GM21825 (cell line): ENCODE measurements at regions not wholly inside any gene's neighbourhood (a gene's known extent, or its start where the extent isn't known, plus 50 kb on each side); places are given as distances from the start of the nearest gene placed in this dataset.
"Not testable (repeated sequence)": the region's sequence is repeated elsewhere in the genome, so short reads cannot be mapped to it uniquely, and the experiment has no call there.

Source experiments
- ATAC-seq: cut with Tn5 transposase; IDR thresholded peaks from one replicate; pipeline ENCODE4 v1.9.1; 2021; ENCODE audit warnings: mild to moderate bottlenecking, moderate library complexity; ENCODE audit not compliant: unreplicated experiment

DNA sequence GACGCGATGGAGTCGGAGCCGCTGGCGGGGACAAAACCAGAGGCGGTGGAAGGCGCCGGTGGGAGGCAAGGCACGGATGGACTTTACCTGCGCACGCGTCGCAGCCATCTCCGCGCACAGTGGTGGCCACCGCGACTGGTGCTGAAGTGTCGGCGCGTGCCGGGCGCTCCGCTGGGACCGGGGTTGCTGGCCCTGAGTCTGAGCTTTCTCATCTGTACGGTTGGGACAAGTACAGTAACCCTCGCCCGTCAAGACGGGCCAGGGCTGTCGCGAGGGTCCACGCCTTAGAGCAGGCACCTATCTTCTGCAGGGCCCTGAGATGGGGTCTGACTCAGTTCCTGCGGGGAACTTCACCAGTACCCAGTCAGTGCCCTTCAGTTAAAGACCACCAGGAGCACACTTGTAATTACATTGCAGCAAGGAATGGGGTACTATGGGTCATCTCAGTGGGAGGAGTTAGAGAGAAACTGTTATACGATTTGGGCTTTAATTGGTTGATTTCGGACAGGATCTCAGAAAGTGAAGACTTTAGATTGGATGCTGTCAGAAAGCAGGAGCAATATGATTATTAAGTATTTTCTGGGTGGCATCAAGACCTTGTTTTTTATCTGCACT is 385.6 kb downstream of the SPATA31A6 start:
- ATAC-seq, result not testable (repeated sequence)

DNA sequence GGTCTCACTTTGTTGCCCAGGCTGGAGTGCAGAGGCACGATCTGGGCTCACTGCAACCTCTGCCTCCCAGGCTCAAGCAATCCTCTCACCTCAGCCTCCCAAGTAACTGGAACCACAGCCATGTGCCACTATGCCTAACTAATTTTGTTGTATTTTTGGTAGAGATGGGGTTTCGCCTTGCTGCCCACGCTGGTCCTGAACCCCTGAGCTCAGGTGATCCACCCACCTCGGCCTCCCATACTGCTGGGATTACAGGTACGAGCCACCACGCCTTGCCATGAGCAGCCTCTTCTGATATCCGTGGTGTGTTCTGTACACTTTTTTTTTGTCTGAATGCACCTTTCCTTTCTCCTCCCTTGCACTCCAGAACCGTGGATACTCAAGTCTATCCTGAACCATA is 394.4 kb downstream of the SPATA31A6 start:
- ATAC-seq, result not testable (repeated sequence)
